ENCODE measurements at regions not wholly inside any gene's neighbourhood (a gene's known extent, or its start where the extent isn't known, plus 50 kb on each side); places are given as distances from the start of the nearest gene placed in this dataset.

- H3K27ac ChIP-seq (ENCODE audit: low read depth in 1 of 2, low read length in 2 of 2) = no peak overlapping the region
- H3K9me3 ChIP-seq (ENCODE audit: control insufficient read depth, low read length) = no peaks in the 10 kb centered on the region
- H3K4me1 ChIP-seq (ENCODE audit: control insufficient read depth in 1 of 2, insufficient read depth in 2 of 2, low read length in 2 of 2) = no peaks in the 10 kb centered on the region
- no peaks in the 10 kb centered on the region for H3K27me3 ChIP-seq (ENCODE audit: control insufficient read depth in 1 of 2, insufficient read depth in 2 of 2, low read length in 1 of 2)
- WGBS, 2 donors = 80 to 82% methylated on average over 4 of the region's 4 CpGs
- intact Hi-C loops (cut with DNase I) = no loop called here
- no peak for DNase-seq
- no peaks in the 10 kb centered on the region for H3K36me3 ChIP-seq (ENCODE audit: control insufficient read depth in 1 of 2, insufficient read depth in 2 of 2, low read length in 1 of 2)
- ATAC-seq (ENCODE audit: low FRiP score) = no peak
- no peak overlapping the region for H3K4me3 ChIP-seq (ENCODE audit: low read length in 2 of 2)
These were observed 877.8 kb downstream of the FAM133A start for GRCh38 chrX:94551831-94552230.

GRCh38 chrX:94560930-94561329 is 886.9 kb downstream of the FAM133A start:
- Histone ChIP-seq H3K36me3 (ENCODE audit: control insufficient read depth in 1 of 2, insufficient read depth in 2 of 2, low read length in 1 of 2) (no peaks in the 10 kb centered on the region), H3K27me3 (ENCODE audit: control insufficient read depth in 1 of 2, insufficient read depth in 2 of 2, low read length in 1 of 2) (no peaks in the 10 kb centered on the region), H3K9me3 (ENCODE audit: control insufficient read depth, low read length) (no peaks in the 10 kb centered on the region), H3K27ac (ENCODE audit: low read depth in 1 of 2, low read length in 2 of 2) (no peak overlapping the region), H3K4me1 (ENCODE audit: control insufficient read depth in 1 of 2, insufficient read depth in 2 of 2, low read length in 2 of 2) (no peaks in the 10 kb centered on the region), H3K4me3 (ENCODE audit: low read length in 2 of 2) (no peak overlapping the region)
- peak; percentile 26 for ATAC-seq (ENCODE audit: low FRiP score)
- no peak for DNase-seq
- 51 to 53% methylated on average over 4 of the region's 4 CpGs for WGBS, 2 donors
- intact Hi-C loops (cut with DNase I) = no loop called here

GRCh38 chrX:94576367-94577004 is 902.5 kb downstream of the FAM133A start:
- intact Hi-C loops (cut with DNase I) = no loop called here
- no peaks in the 10 kb centered on the region for H3K27me3 ChIP-seq (ENCODE audit: control insufficient read depth in 1 of 2, insufficient read depth in 2 of 2, low read length in 1 of 2)
- H3K36me3 ChIP-seq (ENCODE audit: control insufficient read depth in 1 of 2, insufficient read depth in 2 of 2, low read length in 1 of 2) = no peaks in the 10 kb centered on the region
- H3K4me1 ChIP-seq (ENCODE audit: control insufficient read depth in 1 of 2, insufficient read depth in 2 of 2, low read length in 2 of 2) = no peaks in the 10 kb centered on the region
- DNase-seq = no peak
- no peak for ATAC-seq (ENCODE audit: low FRiP score)
- no peak overlapping the region for H3K4me3 ChIP-seq (ENCODE audit: low read length in 2 of 2)
- no peak overlapping the region for H3K27ac ChIP-seq (ENCODE audit: low read depth in 1 of 2, low read length in 2 of 2)
- H3K9me3 ChIP-seq (ENCODE audit: control insufficient read depth, low read length) = no peaks in the 10 kb centered on the region
- WGBS, 2 donors = 45 to 53% methylated on average over 2 of the region's 2 CpGs

GRCh38 chrX:94600077-94600476 is 926.1 kb downstream of the FAM133A start:
- Histone ChIP-seq H3K9me3 (ENCODE audit: control insufficient read depth, low read length) (no peaks in the 10 kb centered on the region), H3K27ac (ENCODE audit: low read depth in 1 of 2, low read length in 2 of 2) (no peak overlapping the region), H3K4me1 (ENCODE audit: control insufficient read depth in 1 of 2, insufficient read depth in 2 of 2, low read length in 2 of 2) (no peaks in the 10 kb centered on the region), H3K36me3 (ENCODE audit: control insufficient read depth in 1 of 2, insufficient read depth in 2 of 2, low read length in 1 of 2) (no peaks in the 10 kb centered on the region), H3K4me3 (ENCODE audit: low read length in 2 of 2) (no peak overlapping the region), H3K27me3 (ENCODE audit: control insufficient read depth in 1 of 2, insufficient read depth in 2 of 2, low read length in 1 of 2) (no peaks in the 10 kb centered on the region)
- no peak for ATAC-seq (ENCODE audit: low FRiP score)
- intact Hi-C loops (cut with DNase I) = no loop called here
- 79% methylated on average over 6 of the region's 6 CpGs for WGBS, 2 donors
- DNase-seq = peak in 1 of 2 donors; percentile 39

GRCh38 chrX:94612140-94612539 is 938.1 kb downstream of the FAM133A start:
- intact Hi-C loops (cut with DNase I) = no loop called here
- Histone ChIP-seq H3K4me1 (ENCODE audit: control insufficient read depth in 1 of 2, insufficient read depth in 2 of 2, low read length in 2 of 2) (no peaks in the 10 kb centered on the region), H3K27me3 (ENCODE audit: control insufficient read depth in 1 of 2, insufficient read depth in 2 of 2, low read length in 1 of 2) (no peaks in the 10 kb centered on the region), H3K27ac (ENCODE audit: low read depth in 1 of 2, low read length in 2 of 2) (no peak overlapping the region), H3K36me3 (ENCODE audit: control insufficient read depth in 1 of 2, insufficient read depth in 2 of 2, low read length in 1 of 2) (no peaks in the 10 kb centered on the region), H3K9me3 (ENCODE audit: control insufficient read depth, low read length) (no peaks in the 10 kb centered on the region), H3K4me3 (ENCODE audit: low read length in 2 of 2) (no peak overlapping the region)
- DNase-seq (no peak), ATAC-seq (ENCODE audit: low FRiP score) (no peak)
- 82 to 87% methylated on average over 2 of the region's 2 CpGs for WGBS, 2 donors

GRCh38 chrX:94633237-94633636 is 959.2 kb downstream of the FAM133A start:
- H3K4me1 ChIP-seq (ENCODE audit: control insufficient read depth in 1 of 2, insufficient read depth in 2 of 2, low read length in 2 of 2) = no peaks in the 10 kb centered on the region
- no peaks in the 10 kb centered on the region for H3K27me3 ChIP-seq (ENCODE audit: control insufficient read depth in 1 of 2, insufficient read depth in 2 of 2, low read length in 1 of 2)
- DNase-seq = no peak
- intact Hi-C loops (cut with DNase I) = no loop called here
- ATAC-seq (ENCODE audit: low FRiP score) = no peak
- H3K9me3 ChIP-seq (ENCODE audit: control insufficient read depth, low read length) = no peaks in the 10 kb centered on the region
- H3K36me3 ChIP-seq (ENCODE audit: control insufficient read depth in 1 of 2, insufficient read depth in 2 of 2, low read length in 1 of 2) = no peaks in the 10 kb centered on the region
- no peak overlapping the region for H3K4me3 ChIP-seq (ENCODE audit: low read length in 2 of 2)
- no peak overlapping the region for H3K27ac ChIP-seq (ENCODE audit: low read depth in 1 of 2, low read length in 2 of 2)

- H3K27ac ChIP-seq (ENCODE audit: low read depth in 1 of 2, low read length in 2 of 2) = no peak overlapping the region
- ATAC-seq (ENCODE audit: low FRiP score) = no peak
- intact Hi-C loops (cut with DNase I) = no loop called here
- WGBS, 2 donors = 74 to 84% methylated on average over 3 of the region's 3 CpGs
- no peaks in the 10 kb centered on the region for H3K4me1 ChIP-seq (ENCODE audit: control insufficient read depth in 1 of 2, insufficient read depth in 2 of 2, low read length in 2 of 2)
- DNase-seq = no peak
- no peaks in the 10 kb centered on the region for H3K36me3 ChIP-seq (ENCODE audit: control insufficient read depth in 1 of 2, insufficient read depth in 2 of 2, low read length in 1 of 2)
- H3K27me3 ChIP-seq (ENCODE audit: control insufficient read depth in 1 of 2, insufficient read depth in 2 of 2, low read length in 1 of 2) = no peaks in the 10 kb centered on the region
- H3K9me3 ChIP-seq (ENCODE audit: control insufficient read depth, low read length) = no peaks in the 10 kb centered on the region
- H3K4me3 ChIP-seq (ENCODE audit: low read length in 2 of 2) = no peak overlapping the region
These were observed 961.0 kb downstream of the FAM133A start for GRCh38 chrX:94635003-94635402.

GRCh38 chrX:94645726-94646125 is 971.7 kb downstream of the FAM133A start:
- Histone ChIP-seq H3K36me3 (ENCODE audit: control insufficient read depth in 1 of 2, insufficient read depth in 2 of 2, low read length in 1 of 2) (no peaks in the 10 kb centered on the region), H3K4me3 (ENCODE audit: low read length in 2 of 2) (no peak overlapping the region), H3K9me3 (ENCODE audit: control insufficient read depth, low read length) (no peaks in the 10 kb centered on the region), H3K27me3 (ENCODE audit: control insufficient read depth in 1 of 2, insufficient read depth in 2 of 2, low read length in 1 of 2) (no peaks in the 10 kb centered on the region), H3K4me1 (ENCODE audit: control insufficient read depth in 1 of 2, insufficient read depth in 2 of 2, low read length in 2 of 2) (no peaks in the 10 kb centered on the region), H3K27ac (ENCODE audit: low read depth in 1 of 2, low read length in 2 of 2) (no peak overlapping the region)
- no peak for DNase-seq
- ATAC-seq (ENCODE audit: low FRiP score) = no peak
- 63 to 67% methylated on average over 2 of the region's 2 CpGs for WGBS, 2 donors
- intact Hi-C loops (cut with DNase I) = no loop called here

- 51 to 70% methylated on average over 1 of the region's 1 CpG for WGBS, 2 donors
- no peak for ATAC-seq (ENCODE audit: low FRiP score)
- intact Hi-C loops (cut with DNase I) = no loop called here
These were observed 981.2 kb downstream of the FAM133A start for GRCh38 chrX:94655180-94655579.

More at GRCh38 chrX:94655180-94655579, 981.2 kb downstream of the FAM133A start:
- Histone ChIP-seq H3K27me3 (ENCODE audit: control insufficient read depth in 1 of 2, insufficient read depth in 2 of 2, low read length in 1 of 2) (no peaks in the 10 kb centered on the region), H3K36me3 (ENCODE audit: control insufficient read depth in 1 of 2, insufficient read depth in 2 of 2, low read length in 1 of 2) (no peaks in the 10 kb centered on the region), H3K4me1 (ENCODE audit: control insufficient read depth in 1 of 2, insufficient read depth in 2 of 2, low read length in 2 of 2) (no peaks in the 10 kb centered on the region), H3K4me3 (ENCODE audit: low read length in 2 of 2) (no peak overlapping the region), H3K9me3 (ENCODE audit: control insufficient read depth, low read length) (no peaks in the 10 kb centered on the region), H3K27ac (ENCODE audit: low read depth in 1 of 2, low read length in 2 of 2) (no peak overlapping the region)
- no peak for DNase-seq
